Gastroesophageal sphincter (tissue), 3 donors: ENCODE measurements at regions not wholly inside any gene's neighbourhood (a gene's known extent, or its start where the extent isn't known, plus 50 kb on each side); places are given as distances from the start of the nearest gene placed in this dataset.

Source experiments
- CTCF ChIP-seq, 4 experiments: fragments of 200-600 bp in 2 of 4; fragments of 450-650 bp in 2 of 4; sonication (generic) in 1 of 4; IDR thresholded peaks; one replicate each; pipeline ENCODE4 v1.5.1; 2017 to 2019; ENCODE audit warnings: antibody characterized with exemption in 4 of 4, mild to moderate bottlenecking in 2 of 4, moderate library complexity in 2 of 4
- POLR2AphosphoS5 ChIP-seq: sonication (generic); formaldehyde crosslinking; IDR thresholded peaks from one replicate; pipeline ENCODE4 v1.6.1; 2017; ENCODE audit warnings: antibody characterized with exemption

DNA sequence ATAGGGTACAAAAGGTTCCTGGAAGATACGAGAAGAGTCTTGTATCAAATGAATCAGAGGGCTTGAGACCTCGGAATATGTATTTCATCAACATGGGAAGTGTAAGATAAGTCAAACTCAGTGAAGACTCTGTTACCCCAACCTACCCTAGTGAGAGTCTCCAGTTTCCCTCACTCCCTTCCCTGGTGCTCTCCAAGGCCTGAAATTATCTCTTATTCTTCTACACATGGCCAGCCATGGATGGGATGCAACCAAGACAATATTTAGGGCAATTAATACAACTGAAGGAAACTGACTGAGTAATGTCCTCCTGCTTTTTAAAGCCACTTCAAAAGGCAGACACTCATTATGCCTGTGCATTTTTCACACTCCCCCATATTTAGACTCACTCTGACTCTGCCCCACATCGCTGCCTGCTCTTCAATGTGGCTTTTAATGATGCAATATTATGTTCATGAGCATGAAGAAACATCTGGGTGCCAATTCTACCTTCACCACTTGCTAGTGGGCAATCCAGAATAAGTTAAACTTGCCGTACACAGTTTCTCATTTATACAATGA is 137.1 kb upstream of the THBS1 start:
- no peak for TF ChIP-seq CTCF (IDR thresholded peaks at IDR 0.05)
- no peak for TF ChIP-seq POLR2AphosphoS5
